ENCODE measurements at regions not wholly inside any gene's neighbourhood (a gene's known extent, or its start where the extent isn't known, plus 50 kb on each side); places are given as distances from the start of the nearest gene placed in this dataset.

DNA sequence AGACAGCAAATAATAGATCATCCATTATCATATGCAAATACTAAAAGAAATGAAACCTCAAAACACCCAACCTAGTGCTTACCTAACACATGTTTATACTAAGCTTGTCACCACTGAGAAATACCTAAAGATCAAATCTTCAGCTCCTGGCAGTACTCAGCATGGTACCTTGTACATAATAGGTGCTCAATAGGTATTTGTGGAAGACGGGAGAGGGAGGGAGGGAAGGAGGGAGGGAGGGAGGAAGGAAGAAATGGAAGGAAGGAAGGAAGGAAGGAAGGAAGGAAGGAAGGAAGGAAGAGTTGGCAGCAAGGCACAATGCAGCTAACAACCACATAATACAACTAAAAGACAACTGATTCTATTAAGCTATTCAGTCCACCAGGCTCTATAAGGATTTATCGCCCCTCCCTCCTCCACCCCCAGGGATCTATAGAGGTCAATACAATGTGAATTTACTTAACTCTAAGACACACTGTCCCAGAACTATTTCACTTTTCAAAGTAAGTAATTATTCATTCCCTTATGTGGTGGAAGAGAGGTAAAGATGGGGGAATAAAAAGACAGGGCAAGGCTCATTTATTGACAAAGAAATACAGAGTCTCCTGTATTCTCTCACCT, 328.9 kb downstream of the PAPSS1 start:
- POLR2A ChIA-PET: no interaction called here

DNA sequence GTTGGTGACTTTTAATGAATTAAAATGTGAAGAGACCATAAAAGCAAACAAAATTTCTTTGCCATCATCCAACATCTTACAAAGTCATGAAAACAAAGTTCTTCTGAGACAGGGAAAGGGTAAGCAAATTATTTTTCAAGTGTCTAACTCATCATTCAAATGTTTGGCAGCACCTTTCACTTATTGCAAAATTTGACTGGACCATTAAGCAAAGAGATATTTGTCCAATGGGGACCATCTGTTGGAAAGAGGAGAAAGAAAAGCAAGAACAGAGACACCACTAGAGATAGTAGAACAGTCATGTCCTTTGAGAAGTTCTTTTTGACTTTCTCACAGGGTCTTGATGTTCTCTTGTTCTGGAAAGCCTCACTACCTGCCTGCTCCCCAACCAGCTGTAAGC, 330.1 kb downstream of the PAPSS1 start:
- no peak overlapping the region for H3K9ac ChIP-seq (ENCODE audit: low read length)

More for the DNA sequence above, 328.9 kb downstream of the PAPSS1 start:
- no peaks in the 10 kb centered on the region for H3K36me3 ChIP-seq (ENCODE audit: control insufficient read depth in 1 of 2, insufficient read depth in 2 of 2, low read length in 2 of 2)
- H3K27ac ChIP-seq (ENCODE audit: low read depth, low read length): no peak overlapping the region
- H3K4me2 ChIP-seq (ENCODE audit: low read length): no peak overlapping the region
- H3K9ac ChIP-seq (ENCODE audit: low read length): no peak overlapping the region
- H3K9me2 ChIP-seq (ENCODE audit: insufficient read depth): no peaks in the 10 kb centered on the region
- no peaks in the 10 kb centered on the region for H3K9me3 ChIP-seq (ENCODE audit: control insufficient read depth in 1 of 2, insufficient read depth in 1 of 2, low read depth in 1 of 2, low read length in 2 of 2)
- ChIA-PET RAD21 (ENCODE audit: low non-redundant PET in 1 of 2, low total read pairs in 2 of 2, uncharacterized antibody in 2 of 2, unreplicated experiment in 2 of 2) (no interaction called here), CTCF (no interaction called here)
- ATAC-seq (no peak), DNase-seq (ENCODE audit: low read depth, low spot score) (no peak)
- no peaks in the 10 kb centered on the region for H3K27me3 ChIP-seq (ENCODE audit: insufficient read depth, low read length)
- TF ChIP-seq ELF1 (IDR thresholded peaks at IDR 0.05; ENCODE audit: borderline replicate concordance, low read depth) (no peak), EZH2phosphoT487 (IDR thresholded peaks at IDR 0.05; ENCODE audit: borderline replicate concordance) (no peak)
- no peak overlapping the region for H3K4me3 ChIP-seq (replicated peaks in 1 of 2; ENCODE audit: low read depth in 1 of 2, low read length in 2 of 2)
- no peaks in the 10 kb centered on the region for H4K20me1 ChIP-seq (ENCODE audit: insufficient read depth)
- intact Hi-C loops (cut with micrococcal nuclease): no loop called here
- H3K79me2 ChIP-seq (ENCODE audit: insufficient read depth, low read length): no peaks in the 10 kb centered on the region
- no peaks in the 10 kb centered on the region for H3K4me1 ChIP-seq (ENCODE audit: control insufficient read depth in 1 of 2, insufficient read depth in 2 of 2, low read length in 2 of 2)
- no TSS peak for BruUV-seq (replicated peaks)
- no peak overlapping the region for H2AFZ ChIP-seq (ENCODE audit: low read depth, low read length, poor library complexity, severe bottlenecking)

More for the DNA sequence above, 330.1 kb downstream of the PAPSS1 start:
- no peak overlapping the region for H2AFZ ChIP-seq (ENCODE audit: low read depth, low read length, poor library complexity, severe bottlenecking)
- H3K4me1 ChIP-seq (ENCODE audit: control insufficient read depth in 1 of 2, insufficient read depth in 2 of 2, low read length in 2 of 2): no peaks in the 10 kb centered on the region
- DNase-seq (ENCODE audit: low read depth, low spot score): no peak
- ChIA-PET CTCF (no interaction called here), RAD21 (ENCODE audit: low non-redundant PET in 1 of 2, low total read pairs in 2 of 2, uncharacterized antibody in 2 of 2, unreplicated experiment in 2 of 2) (no interaction called here), POLR2A (no interaction called here)
- ATAC-seq: no peak
- H3K9me2 ChIP-seq (ENCODE audit: insufficient read depth): no peaks in the 10 kb centered on the region
- no peak overlapping the region for H3K27ac ChIP-seq (ENCODE audit: low read depth, low read length)
- H3K27me3 ChIP-seq (ENCODE audit: insufficient read depth, low read length): no peaks in the 10 kb centered on the region
- BruUV-seq (replicated peaks): no TSS peak
- H3K4me3 ChIP-seq (replicated peaks in 1 of 2; ENCODE audit: low read depth in 1 of 2, low read length in 2 of 2): no peak overlapping the region
- intact Hi-C loops (cut with micrococcal nuclease): no loop called here
- no peaks in the 10 kb centered on the region for H3K36me3 ChIP-seq (ENCODE audit: control insufficient read depth in 1 of 2, insufficient read depth in 2 of 2, low read length in 2 of 2)
- no peaks in the 10 kb centered on the region for H3K79me2 ChIP-seq (ENCODE audit: insufficient read depth, low read length)
- H3K4me2 ChIP-seq (ENCODE audit: low read length): no peak overlapping the region
- no peaks in the 10 kb centered on the region for H4K20me1 ChIP-seq (ENCODE audit: insufficient read depth)
- no peaks in the 10 kb centered on the region for H3K9me3 ChIP-seq (ENCODE audit: control insufficient read depth in 1 of 2, insufficient read depth in 1 of 2, low read depth in 1 of 2, low read length in 2 of 2)
- TF ChIP-seq ZBTB33 (IDR thresholded peaks at IDR 0.05; ENCODE audit: extremely low read depth, insufficient replicate concordance, low read length) (no peak), YY1 (IDR thresholded peaks at IDR 0.05; ENCODE audit: extremely low read depth, insufficient replicate concordance, low read depth, low read length) (no peak)
